ENCODE measurements at regions not wholly inside any gene's neighbourhood (a gene's known extent, or its start where the extent isn't known, plus 50 kb on each side); places are given as distances from the start of the nearest gene placed in this dataset.

GRCh38 chr7:26614503-26614902, 249.9 kb downstream of the SKAP2 start:
- no peak for DNase-seq

- DNase-seq = no peak
These were observed 248.2 kb downstream of the SKAP2 start for GRCh38 chr7:26616235-26616634.

- no peak for DNase-seq
These were observed 247.3 kb downstream of the SKAP2 start for GRCh38 chr7:26617066-26617465.
